GM23338 (cell line): ENCODE measurements at regions not wholly inside any gene's neighbourhood (a gene's known extent, or its start where the extent isn't known, plus 50 kb on each side); places are given as distances from the start of the nearest gene placed in this dataset.

Experiments
- ATAC-seq: fragments of 200-7000 bp; cut with Tn5 transposase; 3 replicates; pipeline ENCODE4 v1.9.1; 2020
- DNase-seq: peaks from one replicate; pipeline ENCODE4 v3.0.0-alpha.2; 2015; ENCODE audit warnings: low spot score
- H2AFZ ChIP-seq: fragments of 200-600 bp; sonication (generic); 2 replicates; pipeline ENCODE4 v1.8.0; 2016; ENCODE audit warnings: antibody characterized with exemption, mild to moderate bottlenecking, moderate library complexity
- H3F3A ChIP-seq: fragments of 200-600 bp; sonication (generic); replicated peaks from 2 replicates; pipeline ENCODE4 v1.8.0; 2017; ENCODE audit warnings: antibody characterized with exemption, mixed run types, low read depth
- H3K27ac ChIP-seq: fragments of 200-600 bp; sonication (generic); 2 replicates; pipeline ENCODE4 v1.6.1; 2016; ENCODE audit warnings: low read depth
- H3K27me3 ChIP-seq: fragments of 200-600 bp; sonication (generic); 2 replicates; pipeline ENCODE4 v1.8.0; 2016; ENCODE audit warnings: mild to moderate bottlenecking, mixed run types, moderate library complexity; ENCODE audit not compliant: insufficient read depth
- H3K36me3 ChIP-seq: fragments of 200-600 bp; sonication (generic); 2 replicates; pipeline ENCODE4 v1.8.0; 2016; ENCODE audit warnings: mild to moderate bottlenecking; ENCODE audit not compliant: insufficient read depth
- H3K4me1 ChIP-seq: fragments of 200-600 bp; sonication (generic); 2 replicates; pipeline ENCODE4 v1.8.0; 2016; ENCODE audit warnings: mild to moderate bottlenecking, moderate library complexity; ENCODE audit not compliant: insufficient read depth
- H3K4me2 ChIP-seq: fragments of 200-600 bp; sonication (generic); 2 replicates; pipeline ENCODE4 v1.7.1; 2017; ENCODE audit warnings: mixed run types
- H3K4me3 ChIP-seq: fragments of 200-600 bp; sonication (generic); 2 replicates; pipeline ENCODE4 v1.6.1; 2016; ENCODE audit warnings: mixed run types
- H3K79me2 ChIP-seq: fragments of 200-600 bp; sonication (generic); replicated peaks from 2 replicates; pipeline ENCODE4 v1.8.0; 2017; ENCODE audit warnings: mild to moderate bottlenecking; ENCODE audit not compliant: insufficient read depth
- H3K9me2 ChIP-seq: fragments of 200-600 bp; sonication (generic); 2 replicates; pipeline ENCODE4 v1.8.0; 2017; ENCODE audit not compliant: insufficient read depth
- H4K20me1 ChIP-seq: fragments of 200-600 bp; sonication (generic); replicated peaks from 2 replicates; pipeline ENCODE4 v1.8.0; 2017; ENCODE audit warnings: mild to moderate bottlenecking; ENCODE audit not compliant: insufficient read depth
- H3K27ac Mint-ChIP-seq: 2 replicates; pipeline ENCODE4 v1.8.0; 2020; ENCODE audit warnings: inconsistent platforms, mild to moderate bottlenecking, moderate library complexity, mixed read lengths
- H3K27me3 Mint-ChIP-seq: 3 replicates; pipeline ENCODE4 v1.8.0; 2022; ENCODE audit warnings: low read depth, mild to moderate bottlenecking, moderate library complexity, mixed read lengths, inconsistent platforms; ENCODE audit not compliant: insufficient read depth, poor library complexity
- H3K36me3 Mint-ChIP-seq: 3 replicates; pipeline ENCODE4 v1.8.0; 2021; ENCODE audit warnings: low read depth, mild to moderate bottlenecking, inconsistent platforms, moderate library complexity, mixed read lengths
- H3K4me1 Mint-ChIP-seq: 3 replicates; pipeline ENCODE4 v1.8.0; 2020; ENCODE audit warnings: mild to moderate bottlenecking, inconsistent platforms, mixed read lengths
- H3K4me3 Mint-ChIP-seq: 3 replicates; pipeline ENCODE4 v1.8.0; 2021; ENCODE audit warnings: moderate library complexity, mild to moderate bottlenecking, inconsistent platforms, mixed read lengths
- H3K9me3 Mint-ChIP-seq: 3 replicates; pipeline ENCODE4 v1.8.0; 2020; ENCODE audit warnings: moderate library complexity, mild to moderate bottlenecking, inconsistent platforms, mixed read lengths
- CTCF ChIP-seq, 2 experiments: fragments of 200-600 bp in 1 of 2; sonication (generic) in 1 of 2; conservative IDR thresholded peaks; 2 replicates each; pipeline versions ENCODE4 v1.5.1 to v1.6.1; 2016 to 2017; ENCODE audit warnings: antibody characterized with exemption in 2 of 2, low read depth in 2 of 2, mild to moderate bottlenecking in 2 of 2, moderate library complexity in 1 of 2
- ETS1 ChIP-seq: IDR thresholded peaks from 2 replicates; pipeline ENCODE4 v1.6.1; 2016; ENCODE audit warnings: antibody characterized with exemption
- EZH2phosphoT487 ChIP-seq: fragments of 200-600 bp; sonication (generic); IDR thresholded peaks from one replicate; pipeline ENCODE4 v1.8.1; 2018; ENCODE audit warnings: antibody characterized with exemption; ENCODE audit not compliant: unreplicated experiment
- JUNB ChIP-seq: IDR thresholded peaks from one replicate; pipeline ENCODE4 v1.6.1; 2016; ENCODE audit warnings: antibody characterized with exemption; ENCODE audit not compliant: unreplicated experiment
- NANOG ChIP-seq: IDR thresholded peaks from 2 replicates; pipeline ENCODE4 v1.6.1; 2016; ENCODE audit warnings: antibody characterized with exemption, borderline replicate concordance
- POLR2AphosphoS5 ChIP-seq: IDR thresholded peaks from 2 replicates; pipeline ENCODE4 v1.6.1; 2016; ENCODE audit warnings: antibody characterized with exemption, low read depth
- REST ChIP-seq: IDR thresholded peaks from one replicate; pipeline ENCODE4 v1.6.1; 2018; ENCODE audit warnings: antibody characterized with exemption; ENCODE audit not compliant: unreplicated experiment
- STAT1 ChIP-seq: IDR thresholded peaks from one replicate; pipeline ENCODE4 v1.6.1; 2016; ENCODE audit warnings: antibody characterized with exemption; ENCODE audit not compliant: unreplicated experiment
- ZNF331 ChIP-seq: fragments of 250-450 bp; sonication (Bioruptor Pico); IDR thresholded peaks from 2 replicates; pipeline ENCODE4 v1.5.0; 2020; ENCODE audit warnings: low read depth, mild to moderate bottlenecking, moderate library complexity

- no peak for TF ChIP-seq REST
- no peak for TF ChIP-seq ETS1
- no peak for TF ChIP-seq EZH2phosphoT487
- TF ChIP-seq JUNB = no peak
These were observed 82.9 kb upstream of the AKIP1 start (continued) for GRCh38 chr11:8828046-8828445.

GRCh38 chr11:8828580-8829361, 82.2 kb upstream of the AKIP1 start:
- DNase-seq = no peak
- H3K4me3 Mint-ChIP-seq = no peak overlapping the region
- Histone ChIP-seq H3K9me2 (peaks cover 14% of the 10 kb centered on the region; the same call in 1 of the 2 replicates), H3K4me1 (peaks cover 30% of the 10 kb centered on the region), H3K27ac (no peak overlapping the region), H4K20me1 (no peaks in the 10 kb centered on the region), H3K79me2 (no peaks in the 10 kb centered on the region), H3K4me3 (no peak overlapping the region), H3K36me3 (no peaks in the 10 kb centered on the region), H2AFZ (no peak overlapping the region), H3K4me2 (no peak overlapping the region), H3F3A (no peaks in the 10 kb centered on the region; the same call in 1 of the 2 replicates), H3K27me3 (no peaks in the 10 kb centered on the region)
- H3K9me3 Mint-ChIP-seq = no peaks in the 10 kb centered on the region
- H3K36me3 Mint-ChIP-seq = no peaks in the 10 kb centered on the region
- H3K27ac Mint-ChIP-seq = no peak overlapping the region
- no peaks in the 10 kb centered on the region for H3K27me3 Mint-ChIP-seq
- no peak for ATAC-seq
- peaks cover 18% of the 10 kb centered on the region for H3K4me1 Mint-ChIP-seq
- no peak for TF ChIP-seq ZNF331 (CRISPR knock-in tag)

- no peaks in the 10 kb centered on the region; the same call in 1 of the 2 replicates for H3F3A ChIP-seq
- no peak overlapping the region for H2AFZ ChIP-seq
- no peaks in the 10 kb centered on the region for H4K20me1 ChIP-seq
- Mint-ChIP-seq H3K4me1 (peaks cover 25% of the 10 kb centered on the region), H3K27me3 (no peaks in the 10 kb centered on the region), H3K4me3 (no peak overlapping the region), H3K36me3 (no peaks in the 10 kb centered on the region), H3K27ac (no peak overlapping the region), H3K9me3 (no peaks in the 10 kb centered on the region)
- H3K27ac ChIP-seq = no peak overlapping the region
- ATAC-seq = no peak
- peaks cover 14% of the 10 kb centered on the region; the same call in 1 of the 2 replicates for H3K9me2 ChIP-seq
- no peak overlapping the region for H3K4me2 ChIP-seq
- DNase-seq = no peak
- no peaks in the 10 kb centered on the region for H3K79me2 ChIP-seq
- H3K4me3 ChIP-seq = no peak overlapping the region
- peaks cover 35% of the 10 kb centered on the region for H3K4me1 ChIP-seq
- no peaks in the 10 kb centered on the region for H3K27me3 ChIP-seq
- no peaks in the 10 kb centered on the region for H3K36me3 ChIP-seq
- no peak for TF ChIP-seq NANOG
- TF ChIP-seq EZH2phosphoT487 = no peak
- no peak for TF ChIP-seq CTCF (conservative IDR thresholded peaks at IDR 0.05; ENCODE audit: low read depth in 2 of 2)
- TF ChIP-seq JUNB = no peak
- no peak for TF ChIP-seq STAT1
- TF ChIP-seq ETS1 = no peak
- no peak for TF ChIP-seq POLR2AphosphoS5
- no peak for TF ChIP-seq ZNF331 (CRISPR knock-in tag)
These were observed 81.4 kb upstream of the AKIP1 start for GRCh38 chr11:8829556-8829955.
